HG02763 (cell line): ENCODE measurements at regions not wholly inside any gene's neighbourhood (a gene's known extent, or its start where the extent isn't known, plus 50 kb on each side); places are given as distances from the start of the nearest gene placed in this dataset.

Source experiments
- ATAC-seq: cut with Tn5 transposase; IDR thresholded peaks from one replicate; pipeline ENCODE4 v1.9.1; 2021; ENCODE audit warnings: mild to moderate bottlenecking, moderate library complexity; ENCODE audit not compliant: unreplicated experiment

GRCh38 chr1:229760478-229760996, 134.5 kb downstream of the URB2 start:
- ATAC-seq: no peak

GRCh38 chr1:229762891-229763290, 136.8 kb downstream of the URB2 start:
- ATAC-seq: no peak

GRCh38 chr1:229768232-229768631, 142.2 kb downstream of the URB2 start:
- no peak for ATAC-seq

- no peak for ATAC-seq
These were observed 143.0 kb downstream of the URB2 start for GRCh38 chr1:229769006-229769405.

DNA sequence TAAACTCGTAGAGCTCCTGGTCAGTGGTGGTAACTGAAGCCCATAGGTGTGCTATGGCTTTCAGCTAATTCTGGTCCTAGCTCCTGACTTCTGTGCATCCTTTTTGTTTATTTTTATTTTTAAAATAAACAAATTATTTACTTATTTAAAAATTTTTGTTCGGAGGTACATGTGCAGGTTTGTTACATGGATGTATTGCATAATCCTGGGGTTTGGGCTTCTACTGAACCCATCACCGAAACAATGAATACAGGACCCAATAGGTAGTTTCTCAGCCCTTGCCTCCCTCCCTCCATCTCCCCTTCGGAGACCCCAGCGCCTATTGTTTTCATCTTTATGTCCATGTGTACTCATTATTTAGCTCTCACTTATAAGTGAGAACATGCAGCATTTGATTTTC, 143.8 kb downstream of the URB2 start:
- ATAC-seq: no peak

- no peak for ATAC-seq
These were observed 152.7 kb downstream of the URB2 start for GRCh38 chr1:229778794-229779193.

- ATAC-seq: no peak
These were observed 155.4 kb downstream of the URB2 start for GRCh38 chr1:229781453-229781852.

- ATAC-seq: no peak
These were observed 156.4 kb downstream of the URB2 start for GRCh38 chr1:229782469-229782868.

DNA sequence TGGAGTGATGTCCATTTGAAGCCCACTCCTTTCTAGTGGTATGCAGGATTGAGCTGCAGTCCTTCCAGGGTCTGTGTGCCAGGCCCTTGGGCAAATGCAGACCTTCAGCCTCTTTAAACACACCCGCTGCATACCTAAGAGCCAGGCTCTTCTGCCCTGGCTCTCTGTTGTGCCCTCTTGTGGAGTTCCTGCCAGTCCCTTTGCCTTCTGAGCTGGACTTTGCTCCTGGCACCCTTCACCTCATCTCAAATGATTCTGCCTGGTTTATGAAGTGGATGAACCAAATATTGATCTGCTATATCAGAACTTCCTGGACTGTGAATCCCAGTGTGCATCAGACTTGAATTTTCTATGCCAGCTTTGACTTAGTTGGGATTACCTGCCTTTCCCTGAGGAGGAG, 158.8 kb downstream of the URB2 start:
- no peak for ATAC-seq

- no peak for ATAC-seq
These were observed 161.0 kb downstream of the URB2 start for GRCh38 chr1:229786974-229787610.

- no peak for ATAC-seq
These were observed 162.0 kb downstream of the URB2 start for GRCh38 chr1:229788004-229788403.

DNA sequence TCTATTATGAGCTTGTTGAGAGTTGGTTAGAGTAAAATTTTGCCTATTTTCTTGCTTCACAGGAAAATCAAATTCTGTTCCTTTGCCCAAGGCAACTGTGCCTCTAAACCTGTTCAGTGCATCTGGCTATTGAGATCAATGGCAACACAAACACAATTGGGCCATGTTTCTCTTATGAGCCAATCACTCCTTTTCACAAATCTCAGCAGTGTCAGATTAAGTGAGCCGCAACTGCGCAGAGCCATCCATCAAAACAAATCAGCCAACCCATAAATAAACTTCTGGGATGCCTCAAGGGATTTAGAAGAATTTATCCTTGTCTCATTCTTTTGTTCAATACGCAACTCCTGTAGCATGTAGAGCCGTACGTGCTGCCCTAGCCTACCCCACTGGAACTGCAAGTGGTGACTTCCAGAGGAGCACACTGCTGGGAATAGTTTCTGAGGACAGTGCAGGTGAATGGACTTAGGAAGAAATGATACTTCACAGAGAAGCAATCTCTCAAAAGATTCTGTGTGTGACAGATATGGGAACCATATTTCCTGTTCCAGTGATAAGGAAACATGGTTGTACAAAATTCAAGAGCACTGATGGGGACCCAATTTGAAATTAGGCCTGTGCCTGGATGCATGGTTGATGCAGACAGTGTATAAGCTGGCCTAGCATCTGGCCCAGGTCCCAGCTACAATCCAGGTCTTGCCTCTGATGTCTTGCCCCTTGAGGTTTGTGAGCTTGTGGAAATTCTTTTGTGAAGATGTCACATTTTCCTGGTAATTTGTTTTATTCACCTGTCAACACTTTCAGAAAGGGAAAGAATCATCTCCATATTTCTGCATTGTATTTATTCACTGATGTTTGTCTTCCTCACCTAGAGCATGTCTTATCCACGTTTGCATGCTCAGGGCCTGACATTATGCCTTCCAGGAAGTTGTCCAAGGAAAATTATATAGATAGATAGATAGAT, 166.2 kb downstream of the URB2 start:
- ATAC-seq: no peak

DNA sequence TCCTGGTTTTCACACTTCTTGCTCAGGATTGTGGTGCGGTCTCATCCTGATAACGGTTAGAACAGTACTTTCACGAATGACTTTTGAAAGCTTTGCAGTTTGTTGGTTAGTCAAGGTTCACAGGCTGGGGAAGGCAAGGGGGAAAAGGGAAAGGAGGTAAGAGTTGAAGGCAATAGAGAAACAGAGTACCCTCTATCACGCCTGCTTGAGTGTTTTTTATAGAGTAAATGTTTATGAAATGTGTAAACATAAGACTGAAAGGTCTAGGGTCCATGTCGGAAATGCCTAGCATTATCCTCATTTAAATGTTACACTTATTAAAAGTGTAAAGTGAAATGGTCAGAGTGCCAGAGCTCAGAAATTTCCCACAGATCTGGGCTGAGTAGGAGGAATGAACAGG, 167.4 kb downstream of the URB2 start:
- no peak for ATAC-seq

- no peak for ATAC-seq
These were observed 172.5 kb downstream of the URB2 start for GRCh38 chr1:229798558-229798957.

DNA sequence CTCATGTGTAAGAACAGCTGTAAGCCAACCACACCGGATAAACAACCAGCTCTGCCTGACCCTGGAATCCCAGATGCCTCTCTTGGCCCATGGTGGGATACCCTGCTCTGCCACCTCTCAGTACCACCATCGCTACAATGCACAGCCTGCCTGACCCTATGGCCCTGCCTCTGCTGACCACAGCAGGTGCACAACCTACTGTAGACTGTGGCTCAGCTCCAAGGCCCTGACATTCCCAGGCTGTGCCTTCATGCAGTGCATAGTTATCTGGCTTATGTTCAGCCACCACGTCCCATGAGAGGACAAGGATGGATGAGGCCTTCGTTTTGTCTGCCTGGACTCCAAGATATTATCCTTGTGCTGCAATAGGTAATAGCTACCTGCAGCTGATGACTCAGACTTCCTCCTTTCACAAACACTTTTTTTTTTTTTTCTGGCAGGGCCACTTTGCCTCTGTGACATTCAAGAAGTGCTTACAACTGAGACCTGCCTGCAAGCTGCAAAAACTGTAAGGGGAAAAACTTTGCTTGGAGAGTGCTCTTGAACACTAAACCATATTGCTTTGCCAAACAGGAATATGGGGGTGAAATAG, 177.7 kb downstream of the URB2 start:
- no peak for ATAC-seq

DNA sequence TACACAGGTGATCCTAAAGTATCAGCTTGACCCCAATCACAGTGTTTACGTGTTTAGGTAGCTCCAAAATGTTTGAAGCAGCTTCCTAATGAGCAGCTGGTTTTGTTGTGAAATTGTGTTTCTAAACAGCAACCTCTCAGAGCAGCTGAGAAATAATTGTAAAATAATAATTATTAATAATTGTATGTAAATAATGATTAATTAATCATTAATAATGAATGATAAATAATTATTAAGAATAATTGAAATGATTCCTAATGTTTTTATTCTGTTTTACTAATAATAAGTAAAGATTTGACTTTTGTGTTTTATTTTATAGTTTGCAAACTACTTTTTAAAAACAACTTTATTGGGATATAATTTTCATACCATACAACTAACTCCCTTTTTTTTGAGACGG, 182.2 kb downstream of the URB2 start:
- ATAC-seq: no peak

DNA sequence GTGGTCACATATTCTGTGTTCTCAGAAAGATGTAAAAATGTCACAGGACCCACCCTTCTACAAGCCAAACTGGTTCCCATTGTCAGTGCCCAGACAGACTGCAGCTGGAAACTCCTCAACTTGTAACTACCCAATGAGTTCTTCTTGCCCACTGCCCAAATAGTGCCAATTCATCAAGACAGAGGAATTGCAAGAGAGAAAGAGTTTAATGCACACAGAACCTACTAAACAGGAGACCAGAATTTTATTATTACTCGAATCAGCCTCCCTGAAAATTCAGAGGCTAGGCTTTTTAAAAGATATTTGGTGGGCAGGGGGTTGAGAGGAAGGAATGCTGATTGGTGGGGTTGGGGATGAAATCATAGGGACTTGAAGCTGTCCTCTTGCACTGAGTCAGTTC, 184.1 kb downstream of the URB2 start:
- ATAC-seq: no peak

DNA sequence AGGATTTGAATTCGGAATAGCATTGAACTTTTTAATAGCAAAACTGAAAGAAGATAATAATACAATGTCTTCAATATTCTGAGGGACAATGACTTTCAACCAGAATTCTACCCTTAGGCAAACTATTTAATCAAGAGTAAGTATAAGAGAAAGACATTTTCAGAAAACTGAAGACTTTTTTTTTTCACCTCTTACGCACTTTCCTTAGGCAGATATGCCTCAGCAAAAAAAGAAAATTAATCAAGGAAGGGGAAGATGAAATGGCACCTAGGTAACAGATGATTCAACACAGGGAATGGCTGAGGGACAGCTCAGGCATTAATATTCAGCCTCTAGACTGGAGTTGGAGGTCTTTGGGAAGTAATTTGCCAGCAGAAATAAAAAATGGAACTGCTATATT, 184.9 kb downstream of the URB2 start:
- no peak for ATAC-seq

- no peak for ATAC-seq
These were observed 186.1 kb downstream of the URB2 start for GRCh38 chr1:229812148-229812547.

- ATAC-seq: no peak
These were observed 186.6 kb downstream of the URB2 start for GRCh38 chr1:229812693-229813092.

DNA sequence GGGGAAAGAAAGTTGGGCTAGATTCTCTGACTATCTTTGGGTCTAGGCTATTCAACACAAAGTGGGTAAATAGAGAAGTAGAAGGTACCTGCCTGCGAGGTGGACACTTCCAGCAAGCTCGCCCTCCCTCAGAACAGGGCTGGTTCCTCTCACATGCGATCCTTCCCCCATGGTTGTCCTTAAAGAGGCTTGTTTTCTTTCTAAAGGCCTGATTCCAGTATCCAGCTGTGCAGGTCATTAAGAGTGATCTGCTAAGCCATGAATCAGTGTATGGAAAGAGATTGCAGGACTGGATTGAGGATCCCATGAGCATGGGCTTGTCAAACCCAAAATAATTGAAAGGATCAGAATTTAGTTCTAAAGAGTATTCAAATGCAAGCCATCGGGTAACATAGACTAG, 189.0 kb downstream of the URB2 start:
- no peak for ATAC-seq

- ATAC-seq: no peak
These were observed 189.9 kb downstream of the URB2 start for GRCh38 chr1:229815961-229816360.
